ENCODE measurements at regions not wholly inside any gene's neighbourhood (a gene's known extent, or its start where the extent isn't known, plus 50 kb on each side); places are given as distances from the start of the nearest gene placed in this dataset.
"Not testable (repeated sequence)": the region's sequence is repeated elsewhere in the genome, so short reads cannot be mapped to it uniquely, and the experiment has no call there.

- TF ChIP-seq CTCF, POLR2A (IDR thresholded peaks at IDR 0.05): not testable (repeated sequence)
These were observed 160.6 kb downstream of the CRLF3 start for GRCh38 chr17:30663727-30664455.
